ENCODE measurements at regions not wholly inside any gene's neighbourhood (a gene's known extent, or its start where the extent isn't known, plus 50 kb on each side); places are given as distances from the start of the nearest gene placed in this dataset.

DNA sequence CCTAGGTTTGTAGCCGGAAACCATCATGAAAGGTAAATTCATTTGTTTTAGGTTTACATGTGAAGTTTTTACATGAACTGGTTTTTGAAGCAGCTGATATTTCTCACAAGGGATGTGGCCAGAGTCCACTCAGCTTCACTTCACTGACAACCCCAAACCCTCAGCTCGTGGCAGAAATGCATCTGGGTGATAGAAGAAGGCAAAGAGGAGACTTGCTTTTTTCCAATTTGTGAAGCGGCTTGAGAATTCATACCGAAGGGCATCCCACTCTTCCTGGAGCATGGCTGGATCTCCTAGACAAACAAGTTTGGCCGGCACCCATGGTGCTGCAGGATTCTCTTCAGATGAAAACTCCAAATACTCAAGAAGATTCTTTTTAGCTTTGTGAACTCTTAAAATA, 392.8 kb upstream of the CNR1 start:
- Histone ChIP-seq H3K4me3 (no peak overlapping the region), H3K9ac (ENCODE audit: insufficient read length) (no peak overlapping the region), H3K27ac (no peak overlapping the region), H3K9me3 (ENCODE audit: low read depth, low read length) (no peaks in the 10 kb centered on the region), H3K36me3 (ENCODE audit: insufficient read depth, low read length) (no peaks in the 10 kb centered on the region)
- no peak for TF ChIP-seq POLR2AphosphoS5 (IDR thresholded peaks at IDR 0.05; ENCODE audit: borderline replicate concordance, low read depth, low read length)
- no peak for TF ChIP-seq EZH2 (IDR thresholded peaks at IDR 0.05)
- no peak for TF ChIP-seq FOXP2 (optimal IDR thresholded peaks at IDR 0.05; ENCODE audit: control extremely low read depth, extremely low read length, insufficient read depth)
- no peak for DNase-seq (ENCODE audit: low read depth, low spot score)

DNA sequence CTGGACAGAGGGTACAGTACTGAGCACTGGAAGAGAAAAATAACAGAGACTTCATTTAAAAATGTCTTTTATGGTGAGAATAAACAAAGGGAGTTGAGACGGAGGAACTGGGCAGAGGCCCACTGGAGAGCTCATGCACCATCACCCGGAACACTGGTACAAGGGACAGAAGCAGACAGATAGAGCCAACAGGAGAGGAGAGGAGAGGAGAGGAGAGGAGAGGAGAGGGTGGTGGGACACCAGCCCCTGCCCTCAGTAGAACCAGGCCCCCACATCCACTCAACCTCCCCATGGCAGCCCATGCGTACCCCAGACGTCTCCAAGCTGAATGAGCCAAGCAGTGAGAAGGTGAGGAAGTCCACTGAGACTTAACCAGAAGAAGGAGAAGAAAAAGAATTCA, 390.5 kb upstream of the CNR1 start:
- TF ChIP-seq EZH2 (IDR thresholded peaks at IDR 0.05) = no peak
- TF ChIP-seq FOXP2 (optimal IDR thresholded peaks at IDR 0.05; ENCODE audit: control extremely low read depth, extremely low read length, insufficient read depth) = no peak
- TF ChIP-seq POLR2AphosphoS5 (IDR thresholded peaks at IDR 0.05; ENCODE audit: borderline replicate concordance, low read depth, low read length) = no peak

DNA sequence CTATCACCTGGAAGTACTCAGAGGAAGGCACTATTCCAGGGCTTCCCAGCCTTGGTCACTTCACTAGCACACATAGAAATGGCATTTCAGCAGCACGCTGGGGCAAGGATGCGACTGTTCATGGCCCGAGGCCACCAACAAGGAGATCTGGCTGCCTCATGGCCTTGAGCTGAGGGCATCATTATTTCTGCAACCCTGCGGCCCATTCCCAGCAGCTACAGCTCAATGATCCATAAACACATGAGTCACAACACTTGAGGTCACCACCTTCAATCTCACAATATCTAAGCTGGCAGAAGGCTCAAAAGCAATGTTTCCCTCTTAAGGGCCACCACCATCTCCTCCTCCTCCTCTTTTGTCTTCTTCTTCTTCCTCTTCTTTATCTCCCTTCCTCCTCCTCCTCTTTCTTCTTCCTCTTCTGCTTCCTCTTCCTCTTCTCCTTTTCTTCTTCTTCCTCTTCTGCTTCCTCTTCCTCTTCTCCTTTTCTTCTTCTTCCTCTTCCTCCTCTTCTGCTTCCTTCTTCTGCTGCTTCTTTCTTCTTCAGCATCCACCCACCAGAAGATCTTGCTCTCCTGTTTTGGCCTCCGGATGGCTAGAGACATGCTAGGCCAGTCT, 382.9 kb upstream of the CNR1 start:
- H3K9ac ChIP-seq (ENCODE audit: insufficient read length) = no peak overlapping the region

More for the DNA sequence above, 390.5 kb upstream of the CNR1 start:
- no peaks in the 10 kb centered on the region for H3K9me3 ChIP-seq (ENCODE audit: low read depth, low read length)
- no peak for DNase-seq (ENCODE audit: low read depth, low spot score)
- no peak overlapping the region for H3K4me3 ChIP-seq
- H3K9ac ChIP-seq (ENCODE audit: insufficient read length) = no peak overlapping the region
- no peak overlapping the region for H3K27ac ChIP-seq
- no peaks in the 10 kb centered on the region for H3K36me3 ChIP-seq (ENCODE audit: insufficient read depth, low read length)

DNA sequence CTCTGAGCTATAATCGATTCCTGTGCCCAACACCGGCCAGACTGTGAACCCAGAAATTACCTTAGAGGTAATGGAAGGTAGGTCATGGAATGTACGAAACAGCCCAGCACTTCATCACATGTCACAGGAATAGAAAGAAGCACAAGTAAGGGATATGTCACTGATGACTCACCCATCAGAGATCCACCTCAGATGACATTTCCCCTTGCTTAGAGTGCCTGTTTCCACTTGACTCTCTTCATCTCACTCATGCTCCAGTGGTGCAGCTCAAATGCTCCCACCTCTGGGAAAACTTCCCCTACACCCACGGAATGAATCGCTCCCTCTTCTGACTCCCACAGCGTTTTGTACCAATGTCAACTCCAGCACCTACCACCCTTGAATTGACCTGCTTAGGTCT, 381.6 kb upstream of the CNR1 start:
- H3K27ac ChIP-seq = no peak overlapping the region
- H3K9ac ChIP-seq (ENCODE audit: insufficient read length) = no peak overlapping the region
- TF ChIP-seq FOXP2 (optimal IDR thresholded peaks at IDR 0.05; ENCODE audit: control extremely low read depth, extremely low read length, insufficient read depth) = no peak
- no peak for TF ChIP-seq POLR2AphosphoS5 (IDR thresholded peaks at IDR 0.05; ENCODE audit: borderline replicate concordance, low read depth, low read length)
- H3K4me3 ChIP-seq = no peak overlapping the region
- no peak for DNase-seq (ENCODE audit: low read depth, low spot score)
- no peaks in the 10 kb centered on the region for H3K9me3 ChIP-seq (ENCODE audit: low read depth, low read length)
- no peaks in the 10 kb centered on the region for H3K36me3 ChIP-seq (ENCODE audit: insufficient read depth, low read length)

More for the DNA sequence above, 382.9 kb upstream of the CNR1 start:
- Histone ChIP-seq H3K27ac (no peak overlapping the region), H3K36me3 (ENCODE audit: insufficient read depth, low read length) (no peaks in the 10 kb centered on the region), H3K9me3 (ENCODE audit: low read depth, low read length) (no peaks in the 10 kb centered on the region), H3K4me3 (no peak overlapping the region)
- TF ChIP-seq POLR2AphosphoS5 (IDR thresholded peaks at IDR 0.05; ENCODE audit: borderline replicate concordance, low read depth, low read length) (no peak), EZH2 (IDR thresholded peaks at IDR 0.05) (no peak), FOXP2 (optimal IDR thresholded peaks at IDR 0.05; ENCODE audit: control extremely low read depth, extremely low read length, insufficient read depth) (no peak)
- DNase-seq (ENCODE audit: low read depth, low spot score) = no peak

DNA sequence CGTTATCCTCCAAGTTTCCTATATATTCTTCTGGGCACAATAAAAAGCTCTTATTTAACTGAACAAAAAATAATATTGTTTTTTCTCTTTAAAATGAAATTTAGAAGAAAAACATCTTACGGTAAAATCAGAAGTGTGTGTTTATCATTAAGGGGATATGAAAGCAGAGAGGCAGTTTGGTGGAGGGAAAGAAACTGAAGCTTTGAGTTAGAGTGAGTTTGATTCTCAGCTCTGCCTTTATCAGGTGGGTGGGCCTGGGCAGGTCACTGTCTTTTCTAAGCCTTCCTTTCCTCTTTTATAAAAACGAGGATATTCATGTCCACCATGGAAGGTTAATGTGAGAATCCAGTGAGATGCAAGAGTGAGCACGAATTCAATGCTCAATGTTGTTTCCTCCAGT, 379.8 kb upstream of the CNR1 start:
- DNase-seq (ENCODE audit: low read depth, low spot score) = no peak
- TF ChIP-seq EZH2 (IDR thresholded peaks at IDR 0.05) (no peak), POLR2AphosphoS5 (IDR thresholded peaks at IDR 0.05; ENCODE audit: borderline replicate concordance, low read depth, low read length) (no peak), FOXP2 (optimal IDR thresholded peaks at IDR 0.05; ENCODE audit: control extremely low read depth, extremely low read length, insufficient read depth) (no peak)
- H3K27ac ChIP-seq = no peak overlapping the region
- no peaks in the 10 kb centered on the region for H3K36me3 ChIP-seq (ENCODE audit: insufficient read depth, low read length)
- no peak overlapping the region for H3K4me3 ChIP-seq
- H3K9me3 ChIP-seq (ENCODE audit: low read depth, low read length) = no peaks in the 10 kb centered on the region
- no peak overlapping the region for H3K9ac ChIP-seq (ENCODE audit: insufficient read length)

DNA sequence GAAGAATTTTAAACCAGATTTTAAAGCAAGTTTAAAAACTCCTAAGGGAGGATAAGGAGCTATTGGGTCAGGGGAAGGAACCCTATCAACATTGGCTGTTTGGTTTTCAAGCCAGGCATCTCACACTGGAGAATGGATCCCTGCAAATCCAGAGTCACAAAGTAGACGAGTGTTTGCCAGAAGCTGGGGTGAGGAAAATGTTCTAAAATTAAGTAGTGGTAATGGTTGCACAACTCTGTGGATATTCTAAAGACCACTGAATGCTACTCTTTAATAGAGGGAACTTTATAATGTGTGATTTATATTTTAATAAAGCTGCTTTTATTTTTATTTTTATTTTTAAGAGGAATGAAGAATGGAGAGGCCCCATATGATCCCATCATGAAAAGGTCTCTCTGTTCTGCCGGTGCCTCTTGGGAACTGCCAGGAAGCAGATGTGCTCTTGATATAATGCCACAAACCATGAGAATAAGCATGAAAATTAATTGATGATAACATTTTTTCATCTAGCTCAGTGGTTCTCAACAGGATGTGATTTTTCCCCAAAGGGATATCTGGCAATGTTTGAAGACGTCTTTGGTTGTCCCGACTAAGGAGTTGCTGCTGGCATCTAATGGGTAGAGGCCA, 379.0 kb upstream of the CNR1 start:
- no peaks in the 10 kb centered on the region for H3K9me3 ChIP-seq (ENCODE audit: low read depth, low read length)
- no peak overlapping the region for H3K27ac ChIP-seq
- no peak for TF ChIP-seq POLR2AphosphoS5 (IDR thresholded peaks at IDR 0.05; ENCODE audit: borderline replicate concordance, low read depth, low read length)
- no peak for TF ChIP-seq FOXP2 (optimal IDR thresholded peaks at IDR 0.05; ENCODE audit: control extremely low read depth, extremely low read length, insufficient read depth)
- TF ChIP-seq EZH2 (IDR thresholded peaks at IDR 0.05) = no peak
- no peak overlapping the region for H3K4me3 ChIP-seq
- H3K9ac ChIP-seq (ENCODE audit: insufficient read length) = no peak overlapping the region
- DNase-seq (ENCODE audit: low read depth, low spot score) = no peak
- no peaks in the 10 kb centered on the region for H3K36me3 ChIP-seq (ENCODE audit: insufficient read depth, low read length)

DNA sequence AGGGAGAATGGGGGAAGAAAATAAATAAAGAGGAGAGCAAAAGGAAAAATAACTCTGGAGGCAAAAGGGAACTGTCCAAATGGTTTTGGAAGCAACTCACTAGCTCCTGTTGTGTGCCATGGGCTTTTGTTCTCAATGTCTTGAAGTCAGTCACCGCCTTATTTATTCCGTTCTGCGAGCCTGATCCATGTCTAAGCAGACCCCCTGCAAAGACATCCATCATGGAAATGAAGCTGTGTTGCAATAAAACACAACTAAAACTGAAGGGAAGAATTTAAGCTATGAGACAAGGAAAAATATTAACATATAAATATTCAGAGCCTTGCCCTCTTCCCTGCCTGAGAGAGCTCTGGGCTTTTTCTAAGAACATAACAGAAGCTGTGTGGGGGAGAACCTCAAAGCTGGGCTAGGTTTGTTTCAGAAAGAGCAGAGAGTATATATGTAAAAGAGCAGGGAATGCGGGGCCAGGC, 373.2 kb upstream of the CNR1 start:
- TF ChIP-seq EZH2 (IDR thresholded peaks at IDR 0.05) = no peak
- TF ChIP-seq POLR2AphosphoS5 (IDR thresholded peaks at IDR 0.05; ENCODE audit: borderline replicate concordance, low read depth, low read length) = no peak
- TF ChIP-seq FOXP2 (optimal IDR thresholded peaks at IDR 0.05; ENCODE audit: control extremely low read depth, extremely low read length, insufficient read depth) = no peak
- H3K27ac ChIP-seq = no peak overlapping the region
- no peaks in the 10 kb centered on the region for H3K9me3 ChIP-seq (ENCODE audit: low read depth, low read length)
- H3K4me3 ChIP-seq = no peak overlapping the region
- no peak for DNase-seq (ENCODE audit: low read depth, low spot score)
- no peaks in the 10 kb centered on the region for H3K36me3 ChIP-seq (ENCODE audit: insufficient read depth, low read length)
- H3K9ac ChIP-seq (ENCODE audit: insufficient read length) = no peak overlapping the region

DNA sequence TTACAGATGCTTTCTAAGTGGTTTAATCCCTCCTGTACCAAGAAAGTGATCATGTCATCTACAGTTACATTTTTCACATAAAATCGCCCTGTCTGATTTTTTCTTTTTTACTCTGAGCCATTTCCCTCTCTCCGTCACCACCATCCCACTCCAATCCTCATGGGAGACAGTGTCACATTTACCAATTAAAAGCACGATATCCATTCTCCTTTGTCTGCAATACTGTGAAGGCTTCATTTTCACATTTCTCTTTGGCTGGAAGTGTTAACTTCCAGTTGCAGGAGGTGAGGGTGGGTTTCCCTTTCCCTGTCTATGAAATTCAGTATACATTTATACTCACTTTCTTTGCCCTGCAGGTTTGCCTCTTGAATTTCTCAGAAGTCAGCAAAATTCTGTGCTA, 372.7 kb upstream of the CNR1 start:
- H3K9me3 ChIP-seq (ENCODE audit: low read depth, low read length) = no peaks in the 10 kb centered on the region
- H3K9ac ChIP-seq (ENCODE audit: insufficient read length) = no peak overlapping the region
- no peak for DNase-seq (ENCODE audit: low read depth, low spot score)
- no peak overlapping the region for H3K27ac ChIP-seq
- H3K36me3 ChIP-seq (ENCODE audit: insufficient read depth, low read length) = no peaks in the 10 kb centered on the region
- TF ChIP-seq FOXP2 (optimal IDR thresholded peaks at IDR 0.05; ENCODE audit: control extremely low read depth, extremely low read length, insufficient read depth) (no peak), EZH2 (IDR thresholded peaks at IDR 0.05) (no peak), POLR2AphosphoS5 (IDR thresholded peaks at IDR 0.05; ENCODE audit: borderline replicate concordance, low read depth, low read length) (no peak)
- no peak overlapping the region for H3K4me3 ChIP-seq
